Spleen (tissue), 7 donors: ENCODE measurements at regions not wholly inside any gene's neighbourhood (a gene's known extent, or its start where the extent isn't known, plus 50 kb on each side); places are given as distances from the start of the nearest gene placed in this dataset.

Source experiments
- CTCF ChIP-seq, 11 experiments: fragments of 200-600 bp in 7 of 11; fragments of 450-650 bp in 4 of 11; sonication (generic) in 4 of 11; IDR thresholded peaks in 8 of 11; conservative IDR thresholded peaks in 3 of 11; 1 replicate in 7 of 11; 2 replicates in 4 of 11; pipeline versions ENCODE4 v1.4.0 to v1.8.0; 2016 to 2021; ENCODE audit warnings: antibody characterized with exemption in 11 of 11, inconsistent platforms in 4 of 11, mild to moderate bottlenecking in 1 of 11
- POLR2A ChIP-seq, 3 donors: fragments of 450-650 bp; IDR thresholded peaks; one replicate each; pipeline ENCODE4 v1.5.1; 2017; ENCODE audit warnings: antibody characterized with exemption in 3 of 3, mild to moderate bottlenecking in 1 of 3
- POLR2AphosphoS5 ChIP-seq, 3 donors: sonication (generic); formaldehyde crosslinking; IDR thresholded peaks; one replicate each; pipeline ENCODE4 v1.5.1; 2017; ENCODE audit warnings: antibody characterized with exemption in 3 of 3
- donor health status: DM: no; HTN: no; CAD: no; lungs with moderate emphysema.
- donor health status: DM: no; HTN: no; CAD: no.
- donor health status: DM: no; HTN: no; CAD: no.

GRCh38 chr2:187942876-187943275 lies 348.8 kb upstream of the GULP1 start:
- TF ChIP-seq POLR2A (IDR thresholded peaks at IDR 0.05), result no peak
- TF ChIP-seq CTCF (IDR thresholded peaks at IDR 0.05 in 8 of 11, conservative IDR thresholded peaks at IDR 0.05 in 3 of 11), result no peak
- TF ChIP-seq POLR2AphosphoS5 (IDR thresholded peaks at IDR 0.05), result no peak
